A673 (cell line): ENCODE measurements at regions not wholly inside any gene's neighbourhood (a gene's known extent, or its start where the extent isn't known, plus 50 kb on each side); places are given as distances from the start of the nearest gene placed in this dataset.
A peak's percentile ranks its signal among the peaks of the same experiment; 100 is the strongest.

ENCODE experiments used
- BruUV-seq: library from RNA; stranded (reverse); fragments of 400-500 nt; replicated peaks from 2 replicates; lab custom pipeline; 2021; lab: Mats Ljungman, UMichigan
- CTCF ChIA-PET: fragments of 300-600 bp; sonication (Branson Sonifier 250); formaldehyde crosslinking; loops from one replicate; lab custom pipeline; 2022; ENCODE audit warnings: antibody characterized with exemption; lab: Charles Lee
- POLR2A ChIA-PET: fragments of 300-600 bp; sonication (Branson Sonifier 250); formaldehyde crosslinking; loops from one replicate; lab custom pipeline; 2022; ENCODE audit warnings: antibody characterized with exemption; ENCODE audit not compliant: low non-redundant PET; lab: Charles Lee
- DNase-seq: peaks from one replicate; pipeline ENCODE4 v3.0.0-alpha.2; 2015; ENCODE audit warnings: low spot score
- H3K27ac ChIP-seq: fragments of 200-600 bp; sonication (generic); 2 replicates; pipeline ENCODE4 v1.5.1; 2016; ENCODE audit warnings: mixed run types, low read depth, mild to moderate bottlenecking, mixed read lengths, antibody characterized with exemption, low read length; ENCODE audit not compliant: poor library complexity, severe bottlenecking
- H3K27me3 ChIP-seq: fragments of 200-600 bp; sonication (generic); replicated peaks from 2 replicates; pipeline ENCODE4 v1.6.1; 2017; ENCODE audit warnings: mixed run types, low read depth, mild to moderate bottlenecking, mixed read lengths, antibody characterized with exemption, low read length; ENCODE audit not compliant: insufficient read depth, poor library complexity
- H3K36me3 ChIP-seq: fragments of 200-600 bp; sonication (generic); 2 replicates; pipeline ENCODE4 v1.6.1; 2016; ENCODE audit warnings: mixed run types, mild to moderate bottlenecking, mixed read lengths, antibody characterized with exemption, low read length; ENCODE audit not compliant: insufficient read depth, poor library complexity, severe bottlenecking
- H3K4me1 ChIP-seq: fragments of 200-600 bp; sonication (generic); 2 replicates; pipeline ENCODE4 v1.6.1; 2017; ENCODE audit warnings: mixed run types, mild to moderate bottlenecking, mixed read lengths, antibody characterized with exemption, low read length; ENCODE audit not compliant: insufficient read depth, poor library complexity, severe bottlenecking
- H3K4me3 ChIP-seq: fragments of 200-600 bp; sonication (generic); 2 replicates; pipeline ENCODE4 v1.5.1; 2016; ENCODE audit warnings: low read depth, mixed run types, mild to moderate bottlenecking, mixed read lengths, low read length; ENCODE audit not compliant: poor library complexity, severe bottlenecking
- H3K9me3 ChIP-seq: fragments of 200-600 bp; sonication (generic); 2 replicates; pipeline ENCODE4 v1.6.1; 2016; ENCODE audit warnings: mixed run types, low read depth, mild to moderate bottlenecking, mixed read lengths, antibody characterized with exemption, low read length; ENCODE audit not compliant: poor library complexity, severe bottlenecking
- EZH2 ChIP-seq: fragments of 200-600 bp; sonication (generic); IDR thresholded peaks from 2 replicates; pipeline ENCODE4 v1.6.1; 2017; ENCODE audit warnings: borderline replicate concordance, low read depth, mild to moderate bottlenecking, mixed read lengths, antibody characterized with exemption, low read length; ENCODE audit not compliant: poor library complexity, severe bottlenecking
- intact Hi-C: fragments of 100-400 bp; cut with micrococcal nuclease; formaldehyde crosslinking; loops from one replicate; pipeline ENCODE4 v1.10.0; 2022; ENCODE audit not compliant: unreplicated experiment
- TF ChIP-seq, protein P1 (sequence below): fragments of 300-800, 200-600 bp; sonication (generic); conservative IDR thresholded peaks from 2 replicates; pipeline ENCODE4 v1.5.1; 2017; ENCODE audit warnings: low read depth, mild to moderate bottlenecking, antibody characterized with exemption, low read length, moderate library complexity, mixed read lengths

DNA sequence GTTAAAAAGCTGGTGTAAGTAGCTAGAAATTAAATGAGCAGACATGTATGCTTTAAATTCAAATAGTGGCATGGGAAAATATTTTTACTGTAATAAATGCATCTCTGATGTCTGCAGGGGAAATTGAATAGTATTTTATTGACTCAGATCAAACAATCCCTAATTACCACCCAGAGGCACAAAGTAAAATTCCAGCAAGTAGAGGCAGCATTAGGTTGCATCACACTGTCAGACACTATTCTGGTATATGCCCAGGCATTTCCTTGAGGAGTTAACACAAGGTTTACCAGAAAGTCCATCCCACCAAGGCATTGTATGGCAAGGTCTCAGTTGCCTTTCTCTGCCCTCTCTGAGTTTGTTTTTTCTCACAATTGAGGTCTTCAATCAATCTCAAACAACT lies 201.6 kb upstream of the KITLG start:
- Histone ChIP-seq H3K27ac (no peak overlapping the region), H3K27me3 (no peaks in the 10 kb centered on the region), H3K9me3 (no peaks in the 10 kb centered on the region), H3K4me3 (no peak overlapping the region), H3K4me1 (no peaks in the 10 kb centered on the region), H3K36me3 (no peaks in the 10 kb centered on the region)
- intact Hi-C loops = no loop called here
- TF ChIP-seq, protein P1, sequence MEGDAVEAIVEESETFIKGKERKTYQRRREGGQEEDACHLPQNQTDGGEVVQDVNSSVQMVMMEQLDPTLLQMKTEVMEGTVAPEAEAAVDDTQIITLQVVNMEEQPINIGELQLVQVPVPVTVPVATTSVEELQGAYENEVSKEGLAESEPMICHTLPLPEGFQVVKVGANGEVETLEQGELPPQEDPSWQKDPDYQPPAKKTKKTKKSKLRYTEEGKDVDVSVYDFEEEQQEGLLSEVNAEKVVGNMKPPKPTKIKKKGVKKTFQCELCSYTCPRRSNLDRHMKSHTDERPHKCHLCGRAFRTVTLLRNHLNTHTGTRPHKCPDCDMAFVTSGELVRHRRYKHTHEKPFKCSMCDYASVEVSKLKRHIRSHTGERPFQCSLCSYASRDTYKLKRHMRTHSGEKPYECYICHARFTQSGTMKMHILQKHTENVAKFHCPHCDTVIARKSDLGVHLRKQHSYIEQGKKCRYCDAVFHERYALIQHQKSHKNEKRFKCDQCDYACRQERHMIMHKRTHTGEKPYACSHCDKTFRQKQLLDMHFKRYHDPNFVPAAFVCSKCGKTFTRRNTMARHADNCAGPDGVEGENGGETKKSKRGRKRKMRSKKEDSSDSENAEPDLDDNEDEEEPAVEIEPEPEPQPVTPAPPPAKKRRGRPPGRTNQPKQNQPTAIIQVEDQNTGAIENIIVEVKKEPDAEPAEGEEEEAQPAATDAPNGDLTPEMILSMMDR = no peak
- TF ChIP-seq EZH2 = no peak
- DNase-seq = peak; percentile 1
- no TSS peak for BruUV-seq
- POLR2A ChIA-PET = no interaction called here
- CTCF ChIA-PET = no interaction called here

DNA sequence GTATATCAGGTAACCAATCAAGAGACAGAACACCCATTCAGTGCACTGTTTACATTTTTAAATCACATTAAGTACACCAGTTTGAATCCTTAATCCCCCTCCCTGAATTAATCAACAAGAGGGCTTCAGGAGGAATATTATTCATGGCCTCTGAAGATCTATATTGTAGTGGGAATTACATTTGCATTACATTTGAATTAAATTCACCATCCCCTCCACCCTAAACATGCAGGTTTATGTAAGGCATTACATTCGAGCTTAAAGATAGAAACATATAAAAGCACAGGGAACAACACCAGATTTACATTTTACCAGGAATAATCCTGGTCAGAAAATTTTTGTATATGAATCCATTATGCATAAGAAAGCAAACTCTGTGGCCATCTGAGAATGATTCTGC lies 197.8 kb upstream of the KITLG start:
- intact Hi-C loops = no loop called here

DNA sequence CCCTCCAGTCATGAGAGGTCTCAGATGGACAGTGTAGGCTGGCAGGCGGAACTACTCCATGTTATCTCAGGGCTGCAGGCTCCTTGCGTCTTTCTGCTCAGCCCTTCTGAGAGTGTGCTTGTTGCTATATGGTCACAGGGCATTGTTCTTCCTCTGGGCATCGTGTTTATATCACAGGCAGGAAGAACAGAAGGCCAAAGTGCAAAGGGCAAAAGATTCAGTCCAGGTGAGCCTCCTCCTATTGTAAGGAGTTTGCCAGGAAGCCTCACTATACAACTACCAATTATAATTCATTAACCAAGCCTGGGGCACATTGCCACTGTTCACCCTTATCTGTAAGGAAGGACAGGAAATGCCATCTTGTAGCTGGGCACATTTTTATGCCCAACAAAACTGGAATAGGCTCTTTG lies 195.5 kb upstream of the KITLG start:
- CTCF ChIA-PET = no interaction called here

More for the DNA sequence above, 197.8 kb upstream of the KITLG start:
- no peaks in the 10 kb centered on the region for H3K9me3 ChIP-seq
- H3K4me1 ChIP-seq = no peaks in the 10 kb centered on the region
- DNase-seq = no peak
- TF ChIP-seq EZH2 = no peak
- TF ChIP-seq, protein P1 = no peak
- ChIA-PET POLR2A (no interaction called here), CTCF (no interaction called here)
- no peak overlapping the region for H3K4me3 ChIP-seq
- no peaks in the 10 kb centered on the region for H3K27me3 ChIP-seq
- no peaks in the 10 kb centered on the region for H3K36me3 ChIP-seq
- H3K27ac ChIP-seq = no peak overlapping the region
- no TSS peak for BruUV-seq

More for the DNA sequence above, 195.5 kb upstream of the KITLG start:
- Histone ChIP-seq H3K36me3 (no peaks in the 10 kb centered on the region), H3K27ac (no peak overlapping the region), H3K4me1 (no peaks in the 10 kb centered on the region), H3K9me3 (no peaks in the 10 kb centered on the region), H3K4me3 (no peak overlapping the region), H3K27me3 (no peaks in the 10 kb centered on the region)
- intact Hi-C loops = no loop called here
- BruUV-seq = no TSS peak
- DNase-seq = no peak
- TF ChIP-seq, protein P1 = no peak
- TF ChIP-seq EZH2 = no peak
- POLR2A ChIA-PET = no interaction called here
